ENCODE measurements at regions not wholly inside any gene's neighbourhood (a gene's known extent, or its start where the extent isn't known, plus 50 kb on each side); places are given as distances from the start of the nearest gene placed in this dataset.
"Not testable (repeated sequence)": the region's sequence is repeated elsewhere in the genome, so short reads cannot be mapped to it uniquely, and the experiment has no call there.

DNA sequence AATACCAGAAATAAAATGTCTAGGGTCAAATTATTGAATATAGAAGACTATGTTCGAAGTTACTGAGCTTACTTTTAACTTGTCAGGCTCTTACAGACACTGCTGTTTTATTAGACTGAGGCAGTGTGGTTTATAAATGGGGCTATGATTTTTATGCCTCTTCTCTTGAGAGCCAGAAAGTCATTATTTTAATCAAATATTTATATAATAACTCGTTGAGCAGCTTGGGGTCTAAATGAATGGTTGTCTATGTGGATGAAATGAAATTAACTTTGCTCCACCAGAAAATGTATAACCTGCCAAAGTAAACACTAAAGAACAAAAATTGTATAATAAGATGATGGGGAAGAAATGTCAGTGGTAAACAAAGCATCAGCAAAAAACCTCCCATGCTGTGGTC is 175.6 kb upstream of the THSD7A start:
- no peak for DNase-seq

DNA sequence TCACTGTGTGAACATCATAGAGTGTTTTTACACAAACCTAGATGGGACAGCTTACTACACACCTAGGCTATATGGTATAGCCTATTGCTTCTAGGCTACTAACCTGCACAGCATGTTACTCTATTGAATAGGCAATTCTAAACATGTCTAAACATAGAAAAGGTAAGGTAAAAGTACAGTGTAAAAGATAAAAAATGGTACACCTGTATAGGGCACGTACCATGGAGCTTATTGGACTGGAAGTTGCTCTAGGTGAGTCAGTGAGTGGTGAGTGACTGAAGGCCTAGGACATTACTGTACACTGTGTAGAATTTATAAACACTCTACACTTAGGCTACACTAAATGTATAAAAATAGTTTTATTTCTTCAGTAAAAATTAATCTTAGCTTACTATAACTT is 182.0 kb upstream of the THSD7A start:
- no peak for DNase-seq

GRCh38 chr7:12016439-12016838 is 184.4 kb upstream of the THSD7A start:
- no peak for DNase-seq

- no peak for DNase-seq
These were observed 185.0 kb upstream of the THSD7A start for GRCh38 chr7:12017046-12017445.

GRCh38 chr7:12022011-12022410 is 189.1 kb upstream of the TMEM106B start:
- not testable (repeated sequence) for DNase-seq

GRCh38 chr7:12025246-12025645 is 185.8 kb upstream of the TMEM106B start:
- no peak for DNase-seq

- no peak for DNase-seq
These were observed 182.6 kb upstream of the TMEM106B start for GRCh38 chr7:12028508-12028907.

DNA sequence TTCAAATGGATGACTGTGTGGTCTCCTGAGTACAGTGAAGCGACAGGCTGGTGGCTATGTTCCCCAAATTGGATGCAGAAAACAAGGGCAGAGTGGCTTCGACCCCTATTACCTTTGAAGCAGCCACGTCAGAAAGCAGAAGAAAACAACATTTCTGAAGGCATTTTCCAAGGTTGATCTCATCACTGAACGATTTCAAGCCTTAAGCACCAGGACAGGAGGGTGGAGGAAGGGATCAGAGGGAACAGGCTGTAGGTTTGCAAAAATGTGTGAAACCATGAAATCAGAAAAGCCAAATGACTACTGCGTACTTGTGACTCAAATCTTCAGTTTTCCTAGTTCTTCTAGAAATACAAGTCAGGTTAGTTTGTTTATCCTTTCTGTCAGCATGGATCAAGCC is 181.0 kb upstream of the TMEM106B start:
- DNase-seq: no peak

- no peak for DNase-seq
These were observed 179.9 kb upstream of the TMEM106B start for GRCh38 chr7:12031186-12031585.

GRCh38 chr7:12031638-12032037 is 179.5 kb upstream of the TMEM106B start:
- no peak for DNase-seq

DNA sequence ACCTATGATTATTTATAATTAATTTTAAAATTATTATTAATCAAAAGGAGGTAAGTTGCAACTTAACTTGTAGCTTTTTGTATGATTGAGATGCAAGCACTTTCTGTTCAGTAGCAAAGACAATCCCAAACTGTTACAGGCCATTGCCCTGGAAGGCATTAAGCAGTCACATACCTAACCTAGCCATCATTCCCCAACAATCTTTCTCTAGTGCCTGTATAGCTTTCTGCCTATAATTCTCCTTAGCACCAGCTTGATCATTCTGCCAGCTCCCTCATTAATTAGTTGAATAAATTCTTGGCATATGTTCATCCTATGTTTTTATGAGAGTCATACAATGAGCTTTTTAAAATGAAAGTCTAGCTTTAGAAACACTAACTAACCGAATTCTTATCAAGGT is 178.9 kb upstream of the TMEM106B start:
- no peak for DNase-seq

- not testable (repeated sequence) for DNase-seq
These were observed 167.6 kb upstream of the TMEM106B start for GRCh38 chr7:12043457-12043856.

DNA sequence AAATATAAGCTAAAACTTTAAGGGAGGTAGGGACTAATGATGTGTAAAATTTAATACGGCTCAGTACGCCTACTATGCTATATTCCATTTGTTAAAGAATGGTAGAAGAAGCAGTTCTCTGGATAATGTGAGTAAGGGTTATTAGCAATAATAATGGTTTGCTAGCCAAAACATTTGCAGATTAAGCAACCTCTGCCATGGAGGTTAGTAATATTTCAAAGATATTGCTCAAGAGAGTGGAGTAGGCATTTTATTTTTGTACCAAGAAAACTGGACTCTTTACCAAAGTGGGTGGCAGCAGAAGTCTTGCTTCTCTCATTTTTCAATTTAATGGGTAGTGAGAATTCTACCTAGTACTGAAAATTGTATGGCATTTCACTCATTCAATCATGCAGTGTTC is 158.9 kb upstream of the TMEM106B start:
- DNase-seq: no peak

GRCh38 chr7:12053561-12053960 is 157.5 kb upstream of the TMEM106B start:
- DNase-seq: no peak

GRCh38 chr7:12054830-12055229 is 156.3 kb upstream of the TMEM106B start:
- no peak for DNase-seq

- DNase-seq: no peak
These were observed 154.7 kb upstream of the TMEM106B start for GRCh38 chr7:12056381-12056780.

GRCh38 chr7:12056977-12057376 is 154.1 kb upstream of the TMEM106B start:
- DNase-seq: no peak

DNA sequence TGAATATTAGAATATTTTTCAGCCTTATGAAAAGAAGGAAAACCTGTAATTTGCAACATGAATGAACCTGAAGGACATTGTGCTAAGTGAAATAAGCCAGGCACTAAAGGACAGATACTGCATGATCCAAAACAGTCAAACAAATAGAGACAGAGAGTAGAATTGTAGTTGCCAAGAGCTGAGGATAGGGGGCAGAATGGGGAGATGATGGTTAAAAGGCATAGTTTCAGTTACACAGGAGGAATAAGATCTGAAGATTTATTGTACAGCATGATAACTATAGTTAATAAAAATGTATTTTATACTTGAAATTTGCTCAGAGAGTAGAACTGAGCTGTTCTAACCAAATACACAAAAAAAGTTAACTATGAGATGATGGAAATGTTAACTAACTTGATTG is 149.0 kb upstream of the TMEM106B start:
- DNase-seq: no peak

DNA sequence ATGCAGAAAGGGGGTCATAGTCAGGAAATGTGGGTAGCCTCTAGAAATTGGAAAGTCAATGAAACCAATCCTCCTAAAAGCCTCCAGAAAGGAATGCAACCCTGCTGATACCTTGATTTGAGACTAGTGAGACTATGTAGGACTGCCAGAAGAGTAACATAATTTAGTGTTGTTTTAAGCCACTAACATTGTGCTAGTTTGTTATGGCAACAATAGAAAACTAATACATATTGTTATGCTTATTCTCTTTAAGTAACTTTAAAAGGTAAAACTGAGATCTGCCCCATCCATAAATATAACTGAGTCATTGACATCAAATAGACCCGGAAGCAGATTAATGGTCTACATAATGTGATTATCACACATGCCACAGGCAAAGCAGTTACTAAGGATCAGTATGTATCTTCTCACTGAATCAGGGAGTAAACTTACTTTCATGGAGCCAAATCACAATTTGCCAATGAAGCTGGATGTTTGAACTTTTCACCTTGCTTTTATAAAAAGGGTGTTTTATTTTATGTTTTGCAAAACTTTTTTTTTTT is 146.4 kb upstream of the TMEM106B start:
- DNase-seq: no peak

DNA sequence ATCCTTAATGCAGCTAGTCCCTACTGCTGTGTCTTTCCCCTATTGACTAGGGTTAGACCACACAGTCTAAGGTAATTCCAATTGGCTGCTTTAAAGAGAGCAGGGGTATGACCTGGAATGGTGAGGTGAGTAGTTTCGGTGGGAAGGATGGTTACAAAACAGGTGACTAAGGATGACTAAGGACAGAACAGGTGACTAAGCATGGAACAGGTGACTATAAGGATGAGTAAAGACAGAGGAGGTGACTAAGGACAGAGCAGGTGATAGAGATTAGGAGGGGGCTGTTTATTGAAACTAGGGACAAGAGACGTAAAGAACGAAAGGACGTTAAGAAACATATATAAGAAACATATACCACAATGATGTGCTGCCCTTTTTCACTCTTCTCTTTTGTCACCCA is 145.1 kb upstream of the TMEM106B start:
- no peak for DNase-seq

DNA sequence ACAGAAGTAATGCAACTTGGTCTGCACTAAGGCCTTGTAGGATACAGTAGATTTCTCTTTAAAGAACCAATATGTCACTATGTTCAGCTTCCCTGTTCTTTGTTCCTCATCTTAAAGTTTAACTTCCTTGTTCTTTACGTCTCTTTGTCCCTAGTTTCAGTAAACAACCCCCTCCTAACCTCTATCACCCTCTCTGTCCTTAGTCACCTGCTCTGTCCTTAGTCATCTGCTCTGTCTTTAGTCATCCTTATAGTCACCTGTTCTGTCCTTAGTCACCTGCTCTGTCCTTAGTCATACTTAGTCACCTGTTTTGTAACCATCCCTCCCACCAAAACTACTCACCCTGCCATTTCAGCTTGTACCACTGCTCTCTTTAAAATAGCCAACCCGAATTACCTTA is 144.6 kb upstream of the TMEM106B start:
- DNase-seq: no peak

DNA sequence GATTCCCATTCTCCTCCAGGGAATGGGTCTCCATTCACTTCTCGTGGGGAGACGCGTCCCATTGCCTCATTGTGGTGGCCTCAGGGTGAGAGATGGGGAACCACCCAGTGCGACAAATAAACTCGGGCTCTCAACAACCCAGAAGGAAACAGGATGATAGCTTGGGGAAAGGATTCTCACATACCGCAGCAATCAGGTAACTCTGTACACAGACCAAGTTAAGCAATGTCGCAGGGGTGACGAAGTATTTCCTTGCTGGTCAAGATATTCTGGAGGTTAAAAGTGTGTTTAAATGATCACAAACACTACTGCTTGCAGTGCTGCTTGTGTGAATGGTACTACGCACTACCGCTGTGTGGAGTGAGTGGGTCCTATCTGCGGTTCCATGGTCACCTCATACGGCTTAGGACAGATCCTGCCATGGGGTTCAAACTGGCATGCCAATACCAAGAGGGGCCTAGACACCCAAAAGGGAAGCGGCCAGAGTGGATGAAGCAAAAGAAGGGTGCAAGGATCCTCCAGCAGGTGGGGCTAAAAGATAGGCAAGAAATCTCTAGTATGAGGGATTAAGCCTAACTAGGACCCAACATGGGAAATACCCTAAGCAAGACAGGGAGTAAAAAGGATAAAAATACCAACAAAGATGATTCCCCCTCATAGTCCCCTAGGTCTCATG is 143.8 kb upstream of the TMEM106B start:
- peak; percentile 12 for DNase-seq

- no peak for DNase-seq
These were observed 141.3 kb upstream of the TMEM106B start for GRCh38 chr7:12069757-12070156.

DNA sequence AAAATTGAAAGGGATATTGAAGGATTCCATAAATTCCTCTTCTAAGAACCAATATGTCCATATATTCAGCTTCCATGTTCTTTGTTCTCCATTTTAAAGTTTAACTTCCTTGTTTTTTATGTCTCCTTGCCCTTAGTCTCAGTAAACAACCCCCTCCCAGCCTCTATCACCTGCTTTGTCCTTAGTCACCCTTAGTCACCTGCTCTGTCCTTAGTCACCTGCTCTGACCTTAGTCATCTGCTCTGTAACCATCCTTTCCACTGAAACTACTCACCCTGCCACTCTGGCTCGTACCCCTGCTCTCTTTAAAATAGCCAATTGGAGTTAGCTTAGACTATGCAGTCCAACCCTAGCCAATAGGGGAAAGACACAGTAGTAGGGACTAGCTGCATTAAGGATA is 136.2 kb upstream of the TMEM106B start:
- no peak for DNase-seq

- no peak for DNase-seq
These were observed 131.1 kb upstream of the TMEM106B start for GRCh38 chr7:12080006-12080405.
